ENCODE measurements at regions not wholly inside any gene's neighbourhood (a gene's known extent, or its start where the extent isn't known, plus 50 kb on each side); places are given as distances from the start of the nearest gene placed in this dataset.

DNA sequence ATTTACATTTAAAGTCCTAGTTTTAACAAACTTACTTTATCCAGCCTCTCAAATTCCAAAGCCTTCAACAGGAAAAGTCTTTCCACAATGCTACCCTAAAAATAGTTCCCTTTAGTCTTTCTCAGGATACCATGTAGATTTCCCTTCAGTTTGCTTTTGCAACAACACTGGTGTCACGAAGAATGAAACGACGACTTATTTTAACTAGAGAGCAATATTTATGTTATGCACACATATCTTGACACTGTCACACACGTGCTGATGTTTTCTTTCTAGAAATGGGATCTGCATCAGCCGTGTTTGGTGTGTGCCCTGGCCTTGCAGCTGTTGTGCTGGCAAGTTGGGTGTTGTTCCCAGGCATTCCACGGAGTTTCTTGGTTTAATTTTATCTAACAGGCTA is 75.5 kb downstream of the SIPA1L2 start:
- ChIA-PET POLR2A (interaction anchor here (1.5 kb wide), 1 partner anchor 45 kb away, joined by 3 read pairs; no protein-coding TSS in a partner anchor), CTCF (no interaction called here)
- no peak for DNase-seq (ENCODE audit: extremely low spot score)
- TF ChIP-seq FOXA1 (IDR thresholded peaks at IDR 0.05) (no peak), FOXK2 (IDR thresholded peaks at IDR 0.05) (no peak), SUZ12 (IDR thresholded peaks at IDR 0.05) (no peak), LEF1 (IDR thresholded peaks at IDR 0.05; ENCODE audit: borderline replicate concordance) (no peak)

DNA sequence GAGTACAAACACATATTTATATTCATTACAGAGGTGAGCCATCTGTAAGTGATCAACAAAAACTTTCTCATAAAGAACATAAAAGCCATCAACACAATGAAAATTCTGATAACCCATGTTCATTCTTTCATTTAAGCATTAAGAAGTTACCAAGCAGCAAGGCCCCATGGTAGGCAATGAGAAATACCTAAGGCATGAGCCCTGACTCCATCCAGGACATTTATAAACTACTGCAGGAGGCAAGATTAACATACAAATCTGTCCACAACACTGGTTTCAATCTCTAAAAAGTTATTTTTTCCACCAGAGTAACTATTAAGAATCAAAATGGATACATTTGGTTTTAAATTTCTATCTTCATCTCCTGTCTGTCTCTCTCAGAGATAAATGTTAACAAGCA is 76.1 kb downstream of the SIPA1L2 start:
- no peak for TF ChIP-seq NFRKB (IDR thresholded peaks at IDR 0.05)
- TF ChIP-seq LEF1 (IDR thresholded peaks at IDR 0.05; ENCODE audit: borderline replicate concordance), result no peak
- TF ChIP-seq FOXK2 (IDR thresholded peaks at IDR 0.05), result no peak
- no peak for TF ChIP-seq BHLHE40 (IDR thresholded peaks at IDR 0.05; ENCODE audit: borderline replicate concordance)
- no peak for TF ChIP-seq CTBP1 (IDR thresholded peaks at IDR 0.05; ENCODE audit: borderline replicate concordance)
- no peak for TF ChIP-seq L3MBTL2 (conservative IDR thresholded peaks at IDR 0.05)
- no peak for TF ChIP-seq PKNOX1 (IDR thresholded peaks at IDR 0.05)
- no peak for TF ChIP-seq ARNT (IDR thresholded peaks at IDR 0.05)
- no peak for TF ChIP-seq ZNF384 (IDR thresholded peaks at IDR 0.05)
- no peak for TF ChIP-seq HDGF (IDR thresholded peaks at IDR 0.05; ENCODE audit: borderline replicate concordance)
- no peak for TF ChIP-seq SUZ12 (IDR thresholded peaks at IDR 0.05)
- no peak for TF ChIP-seq ELF4 (IDR thresholded peaks at IDR 0.05)
- TF ChIP-seq FOXM1 (IDR thresholded peaks at IDR 0.05; ENCODE audit: borderline replicate concordance), result no peak
- TF ChIP-seq SP1 (IDR thresholded peaks at IDR 0.05), result no peak
- TF ChIP-seq TARDBP (IDR thresholded peaks at IDR 0.05), result no peak
- no peak for TF ChIP-seq FOXA1 (IDR thresholded peaks at IDR 0.05)
- no peak for DNase-seq (ENCODE audit: extremely low spot score)
- ChIA-PET POLR2A (no interaction called here), CTCF (no interaction called here)

DNA sequence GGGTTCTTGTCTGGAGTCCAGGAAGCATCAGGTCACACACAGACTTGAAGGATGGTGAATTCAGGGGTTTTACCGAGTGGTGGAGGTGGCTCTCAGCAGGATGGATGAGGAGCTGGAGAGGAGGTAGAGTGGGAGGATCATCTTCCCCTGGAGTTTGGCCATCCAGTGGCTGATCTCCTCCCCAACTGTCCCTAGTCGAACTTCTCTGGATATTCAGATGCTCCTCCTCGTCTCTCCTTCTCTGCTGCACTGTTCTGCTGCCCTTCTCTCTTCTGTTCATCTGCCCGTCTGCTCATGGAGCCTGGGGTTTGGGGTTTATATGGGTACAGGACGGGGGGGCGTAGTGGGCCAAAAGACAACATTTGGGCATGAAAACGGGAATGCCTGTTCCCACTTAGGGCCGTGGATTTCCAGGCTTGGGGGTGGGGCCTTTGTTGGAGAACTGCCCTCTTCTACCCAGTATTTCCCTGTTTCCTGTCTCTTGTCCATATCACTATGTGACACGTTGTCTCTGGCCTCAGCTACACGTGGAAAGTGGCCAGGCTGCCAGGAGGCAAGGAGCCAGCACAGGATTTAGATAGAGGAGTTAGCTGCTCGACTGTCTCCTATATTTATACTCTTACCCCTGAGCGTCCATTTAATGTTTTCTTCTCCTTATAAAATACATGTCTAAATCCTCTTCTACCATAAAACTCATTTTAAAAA is 76.7 kb downstream of the SIPA1L2 start:
- TF ChIP-seq CTBP1 (IDR thresholded peaks at IDR 0.05; ENCODE audit: borderline replicate concordance), result no peak
- no peak for TF ChIP-seq ELF4 (IDR thresholded peaks at IDR 0.05)
- no peak for TF ChIP-seq L3MBTL2 (conservative IDR thresholded peaks at IDR 0.05)
- no peak for TF ChIP-seq ZNF384 (IDR thresholded peaks at IDR 0.05)
- TF ChIP-seq TARDBP (IDR thresholded peaks at IDR 0.05), result no peak
- TF ChIP-seq FOXA1 (IDR thresholded peaks at IDR 0.05), result no peak
- TF ChIP-seq SUZ12 (IDR thresholded peaks at IDR 0.05), result no peak
- no peak for TF ChIP-seq LEF1 (IDR thresholded peaks at IDR 0.05; ENCODE audit: borderline replicate concordance)
- DNase-seq (ENCODE audit: extremely low spot score), result no peak
- ChIA-PET CTCF (no interaction called here), POLR2A (no interaction called here)

DNA sequence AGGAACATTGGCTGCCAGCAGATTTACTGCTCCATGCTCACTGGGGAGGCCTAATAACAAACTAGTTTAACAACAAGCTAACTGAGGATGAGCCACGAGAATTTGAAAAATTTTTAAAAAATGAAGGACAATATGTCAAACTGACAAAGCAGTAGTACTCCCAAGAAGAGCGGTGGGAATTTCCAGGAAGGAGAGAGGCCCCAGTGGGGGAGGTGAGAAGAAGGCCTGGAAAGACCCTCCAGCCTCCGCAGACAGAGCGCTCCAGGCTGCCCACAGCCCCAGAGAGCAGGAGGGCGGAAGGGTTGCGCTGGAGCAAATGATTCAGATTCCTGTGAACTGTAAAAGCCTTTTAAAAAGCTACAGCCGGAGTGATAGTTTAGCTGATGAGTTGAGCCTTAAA is 78.5 kb downstream of the SIPA1L2 start:
- ChIA-PET CTCF (no interaction called here), POLR2A (no interaction called here)
- DNase-seq (ENCODE audit: extremely low spot score), result no peak
- TF ChIP-seq NFRKB (IDR thresholded peaks at IDR 0.05), result no peak
- TF ChIP-seq LEF1 (IDR thresholded peaks at IDR 0.05; ENCODE audit: borderline replicate concordance), result no peak
- TF ChIP-seq SUZ12 (IDR thresholded peaks at IDR 0.05), result no peak
- no peak for TF ChIP-seq BHLHE40 (IDR thresholded peaks at IDR 0.05; ENCODE audit: borderline replicate concordance)
- no peak for TF ChIP-seq L3MBTL2 (conservative IDR thresholded peaks at IDR 0.05)
- TF ChIP-seq TARDBP (IDR thresholded peaks at IDR 0.05), result no peak
- TF ChIP-seq PKNOX1 (IDR thresholded peaks at IDR 0.05), result no peak
- no peak for TF ChIP-seq SP1 (IDR thresholded peaks at IDR 0.05)
- no peak for TF ChIP-seq FOXA1 (IDR thresholded peaks at IDR 0.05)
- no peak for TF ChIP-seq FOXK2 (IDR thresholded peaks at IDR 0.05)
- no peak for TF ChIP-seq ELF4 (IDR thresholded peaks at IDR 0.05)
- no peak for TF ChIP-seq HDGF (IDR thresholded peaks at IDR 0.05; ENCODE audit: borderline replicate concordance)
- no peak for TF ChIP-seq CTBP1 (IDR thresholded peaks at IDR 0.05; ENCODE audit: borderline replicate concordance)
- no peak for TF ChIP-seq ARNT (IDR thresholded peaks at IDR 0.05)
- TF ChIP-seq FOXM1 (IDR thresholded peaks at IDR 0.05; ENCODE audit: borderline replicate concordance), result no peak
- no peak for TF ChIP-seq ZNF384 (IDR thresholded peaks at IDR 0.05)

DNA sequence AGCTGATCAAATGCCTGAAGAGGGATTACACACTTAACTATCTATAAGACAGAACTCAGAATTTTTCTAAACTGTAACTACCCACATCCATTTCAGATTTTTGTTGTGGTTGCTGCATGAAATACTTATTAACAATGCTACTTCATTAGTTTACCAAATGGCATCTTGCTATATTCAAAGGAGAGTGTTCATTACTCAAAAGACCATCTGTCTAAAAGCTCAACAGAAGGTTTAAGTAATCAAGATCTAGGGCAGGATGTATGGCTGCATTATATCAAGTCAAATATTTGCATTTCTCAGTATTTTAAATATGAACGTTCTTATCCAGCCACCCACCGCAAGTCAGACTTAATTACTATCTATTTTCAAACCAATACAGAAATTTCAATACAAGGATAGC is 79.9 kb downstream of the SIPA1L2 start:
- no peak for TF ChIP-seq TARDBP (IDR thresholded peaks at IDR 0.05)
- TF ChIP-seq NFRKB (IDR thresholded peaks at IDR 0.05), result no peak
- TF ChIP-seq FOXK2 (IDR thresholded peaks at IDR 0.05), result no peak
- TF ChIP-seq PKNOX1 (IDR thresholded peaks at IDR 0.05), result no peak
- TF ChIP-seq ZNF384 (IDR thresholded peaks at IDR 0.05), result no peak
- no peak for TF ChIP-seq ARNT (IDR thresholded peaks at IDR 0.05)
- no peak for TF ChIP-seq FOXA1 (IDR thresholded peaks at IDR 0.05)
- TF ChIP-seq L3MBTL2 (conservative IDR thresholded peaks at IDR 0.05), result no peak
- TF ChIP-seq ELF4 (IDR thresholded peaks at IDR 0.05), result no peak
- no peak for TF ChIP-seq CTBP1 (IDR thresholded peaks at IDR 0.05; ENCODE audit: borderline replicate concordance)
- no peak for DNase-seq (ENCODE audit: extremely low spot score)
- ChIA-PET POLR2A (no interaction called here), CTCF (no interaction called here)

DNA sequence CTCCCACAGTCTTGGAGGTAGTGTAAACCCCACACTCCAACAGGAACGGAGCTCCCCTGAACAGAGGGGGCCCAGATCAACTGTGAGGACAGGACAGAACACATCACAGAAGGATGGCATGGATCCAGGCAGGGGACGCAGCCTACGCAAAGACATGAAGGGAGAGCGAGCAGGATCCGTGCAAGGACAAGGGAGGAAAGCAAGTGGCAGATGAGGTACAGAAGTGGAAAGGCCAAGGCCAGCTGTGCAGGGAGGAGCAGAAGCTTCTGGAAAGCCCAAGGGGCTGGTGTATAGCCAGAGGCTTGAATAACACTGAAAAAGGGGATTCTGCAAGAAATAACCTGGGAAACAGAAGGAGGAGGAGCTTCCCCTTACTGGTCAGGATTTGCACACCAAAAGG is 81.2 kb downstream of the SIPA1L2 start:
- CTCF ChIA-PET, result no interaction called here
- DNase-seq (ENCODE audit: extremely low spot score), result no peak
- TF ChIP-seq FOXA1 (IDR thresholded peaks at IDR 0.05), result no peak
- TF ChIP-seq FOXM1 (IDR thresholded peaks at IDR 0.05; ENCODE audit: borderline replicate concordance), result no peak
- TF ChIP-seq LEF1 (IDR thresholded peaks at IDR 0.05; ENCODE audit: borderline replicate concordance), result no peak
- no peak for TF ChIP-seq NFRKB (IDR thresholded peaks at IDR 0.05)
- TF ChIP-seq ELF4 (IDR thresholded peaks at IDR 0.05), result no peak
- TF ChIP-seq BHLHE40 (IDR thresholded peaks at IDR 0.05; ENCODE audit: borderline replicate concordance), result no peak
- no peak for TF ChIP-seq PKNOX1 (IDR thresholded peaks at IDR 0.05)
- TF ChIP-seq SUZ12 (IDR thresholded peaks at IDR 0.05), result no peak
- POLR2A ChIA-PET, result interaction anchor here (1.0 kb wide), 2 partner anchors 12 to 14 kb away, joined by 3 read pairs; no protein-coding TSS in a partner anchor
